DMS53 treated with DMSO at 0.1 percent for 48 hours (cell line): ENCODE measurements at regions not wholly inside any gene's neighbourhood (a gene's known extent, or its start where the extent isn't known, plus 50 kb on each side); places are given as distances from the start of the nearest gene placed in this dataset.

ENCODE experiments used
- DNase-seq: peaks from one replicate; lab custom pipeline; 2025; ENCODE audit not compliant: unreplicated experiment; lab: John Stamatoyannopoulos, UW

GRCh38 chr1:5435414-5435813, 556.8 kb downstream of the NPHP4 start:
- no peak for DNase-seq

GRCh38 chr1:5432436-5432835, 559.8 kb downstream of the NPHP4 start:
- no peak for DNase-seq

- DNase-seq: no peak
Measured at GRCh38 chr1:5430911-5431697, 561.1 kb downstream of the NPHP4 start.

GRCh38 chr1:5430136-5430535, 562.1 kb downstream of the NPHP4 start:
- DNase-seq: no peak

- no peak for DNase-seq
Measured at GRCh38 chr1:5428351-5428750, 563.9 kb downstream of the NPHP4 start.

- DNase-seq: no peak
Measured at GRCh38 chr1:5427026-5427613, 565.1 kb downstream of the NPHP4 start.

GRCh38 chr1:5424802-5425703, 567.2 kb downstream of the NPHP4 start:
- DNase-seq: no peak

GRCh38 chr1:5423109-5423508, 569.1 kb downstream of the NPHP4 start:
- no peak for DNase-seq

- DNase-seq: no peak
Measured at GRCh38 chr1:5419501-5419900, 572.7 kb downstream of the NPHP4 start.

GRCh38 chr1:5416518-5416917, 575.7 kb downstream of the NPHP4 start:
- DNase-seq: no peak

GRCh38 chr1:5415606-5416005, 576.6 kb downstream of the NPHP4 start:
- DNase-seq: no peak

- no peak for DNase-seq
Measured at GRCh38 chr1:5410652-5411051, 581.6 kb downstream of the NPHP4 start.

GRCh38 chr1:5408401-5408800, 583.8 kb downstream of the NPHP4 start:
- DNase-seq: no peak

- no peak for DNase-seq
Measured at GRCh38 chr1:5405263-5405662, 587.0 kb downstream of the NPHP4 start.

- DNase-seq: no peak
Measured at GRCh38 chr1:5404412-5405203, 587.6 kb downstream of the NPHP4 start.

- DNase-seq: no peak
Measured at GRCh38 chr1:5403935-5404334, 588.3 kb downstream of the NPHP4 start.

GRCh38 chr1:5402618-5403017, 589.6 kb downstream of the NPHP4 start:
- DNase-seq: no peak

GRCh38 chr1:5399771-5400170, 592.5 kb downstream of the NPHP4 start:
- DNase-seq: no peak

- DNase-seq: no peak
Measured at GRCh38 chr1:5396593-5396992, 595.6 kb downstream of the NPHP4 start.

- no peak for DNase-seq
Measured at GRCh38 chr1:5394111-5394510, 598.1 kb downstream of the NPHP4 start.

GRCh38 chr1:5393603-5394002, 598.6 kb downstream of the NPHP4 start:
- no peak for DNase-seq
